Central memory CD4-positive, alpha-beta T cell (primary cell): ENCODE measurements at regions not wholly inside any gene's neighbourhood (a gene's known extent, or its start where the extent isn't known, plus 50 kb on each side); places are given as distances from the start of the nearest gene placed in this dataset.
"Not testable (repeated sequence)": the region's sequence is repeated elsewhere in the genome, so short reads cannot be mapped to it uniquely, and the experiment has no call there.

Experiments
- DNase-seq: peaks from one replicate; pipeline ENCODE4 v3.0.0; 2022

DNA sequence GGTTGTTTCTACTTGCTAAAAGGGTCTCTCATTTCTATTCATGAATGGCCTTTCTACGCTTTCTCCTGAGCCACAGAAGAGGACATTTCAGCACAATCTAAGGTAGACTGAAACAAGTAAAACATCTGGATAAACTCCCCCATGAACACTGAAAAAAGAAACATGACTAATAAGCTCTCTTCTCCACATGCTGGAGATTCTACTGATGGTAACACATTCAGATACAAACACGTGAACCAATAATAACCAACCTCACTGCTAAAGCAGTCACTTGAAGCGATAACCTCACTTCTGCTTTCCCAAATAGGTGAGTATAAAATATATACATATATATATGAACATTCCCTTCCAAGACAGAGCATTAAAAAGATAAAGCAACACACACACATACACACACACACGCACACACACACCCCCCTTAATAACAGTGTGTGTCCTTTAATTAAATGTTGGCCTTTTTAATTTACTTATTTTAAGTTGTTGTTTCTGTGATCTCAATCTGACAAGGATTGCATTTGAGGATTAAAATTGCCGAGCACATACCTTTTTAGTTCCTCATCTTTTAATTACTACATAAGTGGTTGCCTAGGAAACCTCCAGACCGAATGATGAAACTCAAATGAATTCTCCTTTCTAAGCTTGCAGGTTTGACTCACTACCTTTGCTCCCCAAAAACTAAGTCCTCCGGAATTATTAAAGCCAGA lies 292.4 kb upstream of the KLF14 start:
- no peak for DNase-seq

DNA sequence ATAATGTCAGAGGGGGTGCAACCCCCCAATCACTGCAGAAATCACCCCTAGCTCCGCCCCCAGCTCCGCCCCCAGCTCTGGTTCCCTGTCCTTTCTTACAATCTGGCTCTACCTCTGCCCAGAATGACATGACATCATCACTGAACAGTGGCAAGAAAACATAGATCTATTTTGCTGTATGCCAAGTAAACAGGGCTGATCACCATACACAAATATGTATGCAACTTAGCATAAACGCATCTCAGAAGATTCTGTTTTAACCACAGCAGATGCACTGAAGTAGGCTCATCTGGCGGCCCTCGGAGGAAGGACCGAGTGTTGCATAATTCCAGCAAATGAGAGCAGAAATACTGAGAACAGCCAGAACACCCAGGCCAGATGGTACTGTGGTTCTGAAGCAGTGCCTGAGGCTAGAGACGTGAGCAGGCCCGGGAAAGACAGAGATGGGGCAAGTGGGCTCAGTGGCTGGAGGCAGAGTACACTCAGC lies 293.3 kb upstream of the KLF14 start:
- peak; percentile 37 for DNase-seq

DNA sequence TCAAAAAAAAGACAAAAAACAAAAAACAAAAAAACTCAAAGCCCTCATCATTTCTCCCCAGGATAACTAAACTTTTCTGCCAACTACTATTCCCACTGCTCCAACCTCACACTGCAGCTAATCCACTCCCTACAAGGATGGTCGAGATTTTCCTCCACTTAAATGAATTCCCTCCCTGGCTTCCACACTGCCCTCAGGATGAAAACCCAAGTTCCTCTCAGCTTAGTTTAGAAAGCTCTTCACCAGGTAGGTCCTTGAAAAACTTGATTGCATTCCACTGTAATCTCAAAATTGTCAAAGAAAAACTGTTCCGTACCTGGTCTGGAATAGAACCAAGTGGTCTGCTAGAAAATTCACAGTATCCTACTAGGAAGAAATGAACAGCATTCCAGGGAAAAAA lies 294.3 kb upstream of the KLF14 start:
- DNase-seq: no peak

DNA sequence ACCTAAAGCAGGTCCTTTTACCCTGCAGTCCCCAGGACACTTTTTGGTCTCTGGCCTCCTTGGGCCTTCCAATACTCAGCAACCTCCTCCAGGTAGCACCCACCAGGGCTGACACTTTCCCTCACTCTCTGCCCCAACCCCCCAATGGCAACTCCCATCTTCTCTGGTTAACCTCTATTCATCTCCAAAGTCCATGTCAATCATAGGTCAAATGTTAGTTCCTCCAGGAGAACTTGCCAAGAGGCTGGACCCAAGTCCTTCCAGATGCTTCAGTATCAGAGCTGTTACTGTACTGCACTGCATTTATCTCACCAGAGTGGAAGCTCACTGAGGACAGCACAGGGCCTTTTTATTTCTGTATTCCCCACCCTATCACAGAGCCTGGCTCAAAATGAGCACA lies 295.0 kb upstream of the KLF14 start:
- DNase-seq: no peak

DNA sequence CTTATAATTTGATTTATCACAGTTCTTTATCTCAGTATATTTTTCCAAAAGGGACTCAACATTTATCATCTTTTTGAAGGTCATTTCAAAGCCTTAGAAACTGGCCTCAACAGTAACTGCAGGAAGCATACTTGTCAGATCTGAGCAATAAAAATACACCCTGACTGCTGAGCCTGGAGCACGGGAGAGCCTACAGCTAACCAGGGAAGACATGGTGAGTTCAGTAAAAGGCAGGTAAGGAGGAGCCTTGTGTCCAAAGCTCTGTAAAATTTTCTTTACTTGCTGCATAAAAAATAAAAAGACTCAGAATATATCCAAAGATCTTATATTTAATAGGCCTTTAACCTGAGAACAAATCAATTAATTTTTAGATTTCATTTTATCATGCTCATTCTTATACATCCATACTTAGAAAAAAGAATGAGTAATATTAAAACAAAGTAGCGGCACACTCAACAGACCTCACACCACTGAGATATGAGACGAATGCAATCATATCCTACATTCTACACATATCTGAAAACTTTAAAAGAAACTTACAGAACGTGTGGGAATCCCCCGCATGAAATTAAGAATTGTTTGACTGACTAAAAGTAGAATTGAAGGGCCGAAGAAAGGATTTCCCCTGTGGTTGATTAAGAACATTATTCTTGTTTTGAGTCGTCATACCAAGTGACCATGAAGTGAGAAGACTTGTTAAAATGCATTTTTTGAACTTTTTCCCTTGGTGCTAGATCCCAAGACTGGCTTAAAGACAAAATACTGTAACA lies 296.4 kb upstream of the MKLN1 start:
- no peak for DNase-seq

DNA sequence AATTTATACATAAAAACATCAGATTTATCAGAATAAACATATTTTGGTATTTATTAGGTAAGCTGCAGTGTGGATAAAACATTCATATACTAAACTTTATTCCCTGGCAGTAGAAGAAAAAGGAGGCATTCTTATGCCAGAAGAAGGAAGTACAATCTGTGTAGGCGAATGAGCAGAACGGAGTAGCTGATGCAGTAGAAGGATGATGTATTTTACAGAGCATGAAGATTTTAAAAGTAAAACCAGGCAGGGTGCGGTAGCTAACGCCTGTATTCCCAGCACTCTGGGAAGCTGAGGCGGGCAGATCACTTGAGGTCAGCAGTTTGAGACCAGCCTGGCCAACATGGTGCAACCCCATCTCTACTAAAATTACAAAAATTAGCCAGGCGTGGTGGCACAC lies 294.9 kb upstream of the MKLN1 start:
- DNase-seq: no peak

DNA sequence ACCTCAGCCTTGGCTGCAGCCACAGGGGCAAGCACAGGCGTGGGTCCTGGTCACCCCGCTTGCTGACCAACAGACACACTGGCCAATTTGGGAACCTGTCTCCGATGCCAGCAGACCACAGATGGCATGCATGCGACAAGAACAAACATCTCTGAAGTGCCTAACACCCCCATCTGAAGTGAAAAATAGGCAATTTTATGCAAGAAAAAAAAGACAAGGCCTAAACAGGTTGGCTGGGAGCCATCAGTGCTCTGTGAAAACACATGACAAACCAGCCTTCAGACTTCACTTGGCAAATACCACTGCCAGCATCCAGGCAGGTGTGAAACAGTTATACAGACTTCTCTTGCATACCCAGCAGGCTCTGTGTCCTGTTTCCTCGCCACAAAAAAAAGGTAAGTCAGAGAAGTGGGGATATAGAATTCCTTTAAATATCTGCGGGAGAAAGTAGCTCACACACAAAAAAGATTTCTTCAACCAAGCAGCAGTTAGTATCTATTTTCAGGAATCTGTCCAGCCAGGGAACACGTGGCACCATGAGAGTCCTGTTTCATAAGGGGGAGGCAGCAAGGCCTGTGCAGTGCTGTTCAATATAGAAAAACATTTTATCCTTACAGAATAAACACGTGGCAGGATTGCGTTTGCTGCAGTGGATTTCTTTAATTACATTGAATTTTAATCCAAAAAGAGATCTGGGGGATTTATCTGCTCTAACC lies 293.4 kb upstream of the MKLN1 start:
- no peak for DNase-seq

DNA sequence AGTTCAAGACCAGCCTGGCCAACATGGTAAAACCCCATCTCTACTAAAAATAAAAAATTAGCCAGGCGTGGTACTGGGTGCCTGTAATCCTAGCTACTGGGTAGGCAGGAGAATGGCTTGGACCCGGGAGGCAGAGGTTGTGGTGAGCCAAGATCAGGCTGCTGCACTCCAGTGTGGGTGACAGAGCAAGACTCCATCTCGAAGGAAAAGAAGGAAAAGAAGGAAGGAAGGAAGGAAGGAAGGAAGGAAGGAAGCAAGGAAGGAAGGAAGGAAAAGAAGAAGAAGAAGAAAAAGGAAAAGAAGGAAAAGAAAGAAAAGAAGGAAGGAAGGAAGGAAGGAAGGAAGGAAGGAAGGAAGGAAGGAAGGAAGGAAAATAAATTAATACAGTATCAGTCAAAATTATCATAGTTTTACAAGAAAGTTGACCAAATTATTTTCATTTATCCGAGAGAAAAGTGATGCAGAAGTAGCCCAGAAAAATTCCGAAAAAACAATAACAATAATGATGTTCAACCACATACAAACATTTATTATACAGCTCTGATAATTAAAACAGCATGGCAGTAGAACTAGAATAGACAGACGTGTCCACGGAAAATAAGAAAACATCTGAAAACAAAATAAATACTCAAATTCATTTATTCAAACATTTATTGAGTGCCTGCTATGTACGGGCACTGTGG lies 292.4 kb upstream of the MKLN1 start:
- DNase-seq: no peak

DNA sequence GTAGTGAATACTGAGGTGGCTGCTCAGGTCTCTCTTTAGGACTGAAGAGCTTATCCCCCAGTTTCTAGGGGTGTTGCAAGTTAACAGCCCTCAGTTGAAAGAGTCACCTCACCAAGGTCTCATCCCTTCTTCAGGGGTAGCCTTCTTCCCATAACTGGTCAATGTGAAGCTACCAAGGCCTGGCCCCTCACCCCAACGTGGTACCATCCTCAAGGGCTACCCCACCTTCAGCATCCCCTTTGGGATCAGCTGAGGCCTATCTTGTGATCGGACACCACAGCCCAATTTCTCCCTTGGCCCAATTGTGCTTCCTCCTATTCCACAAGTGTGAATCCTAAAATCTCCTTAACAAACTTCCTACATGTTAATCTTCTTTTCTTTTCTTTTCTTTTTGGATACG lies 289.5 kb upstream of the MKLN1 start:
- DNase-seq: no peak

DNA sequence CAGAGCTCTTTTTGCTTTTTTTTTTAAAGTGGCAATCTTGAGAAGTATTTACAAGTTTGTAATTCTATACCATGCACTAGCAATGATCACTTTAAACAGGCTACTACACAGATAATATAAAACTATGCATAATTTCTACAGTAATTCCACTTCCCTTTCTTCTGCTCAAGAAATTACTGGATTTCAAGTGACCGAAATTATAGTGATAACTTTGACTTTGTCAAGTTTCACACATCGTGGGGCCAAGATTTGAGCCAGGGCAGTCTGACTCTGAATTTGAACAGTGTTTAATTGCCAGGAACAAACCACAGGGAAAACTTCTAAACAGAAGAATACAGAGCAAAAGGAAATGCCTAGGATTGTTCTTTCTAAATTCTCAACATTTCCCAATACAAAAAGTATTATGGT lies 288.3 kb upstream of the MKLN1 start:
- DNase-seq: no peak

DNA sequence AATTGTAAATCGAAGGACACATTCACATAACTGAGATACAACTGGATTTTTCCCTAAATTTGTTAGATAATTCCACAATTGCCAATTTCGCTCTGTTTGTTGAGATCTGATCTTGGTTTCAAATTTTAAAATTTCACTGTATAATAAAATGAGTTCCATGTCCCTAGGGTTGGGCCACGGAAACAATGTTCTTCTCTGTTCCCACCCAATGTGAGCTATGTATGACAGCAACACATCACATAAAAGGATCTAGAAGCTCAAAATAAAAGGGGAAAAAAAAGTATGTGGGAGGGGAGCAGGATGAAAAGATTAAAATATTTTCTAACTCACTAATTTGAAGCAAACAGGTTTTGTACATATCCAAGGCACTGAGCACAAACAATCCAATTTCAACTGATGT lies 287.8 kb upstream of the MKLN1 start:
- no peak for DNase-seq

DNA sequence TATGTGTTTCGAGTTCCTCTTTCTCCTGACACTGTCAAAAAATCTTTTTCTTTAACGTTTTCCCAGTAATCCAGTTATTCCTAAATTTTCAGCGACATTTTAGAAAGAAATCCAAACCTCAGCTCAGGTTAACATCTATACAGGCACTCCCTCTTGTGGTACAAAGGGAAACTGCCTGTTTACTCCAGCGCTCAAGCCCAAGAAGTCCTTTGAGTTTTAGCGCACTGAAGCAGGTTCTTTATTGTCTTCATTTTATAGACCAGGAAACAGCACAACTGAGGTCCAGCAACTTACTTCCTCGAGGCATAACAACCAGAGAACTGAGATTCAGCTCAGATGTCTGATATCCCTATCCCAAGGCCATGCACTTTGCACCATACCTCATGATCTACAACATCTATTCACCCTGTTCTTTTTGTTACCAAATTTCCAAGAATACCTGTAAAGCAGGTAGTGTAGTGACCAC lies 287.2 kb upstream of the MKLN1 start:
- DNase-seq: peak; percentile 53

DNA sequence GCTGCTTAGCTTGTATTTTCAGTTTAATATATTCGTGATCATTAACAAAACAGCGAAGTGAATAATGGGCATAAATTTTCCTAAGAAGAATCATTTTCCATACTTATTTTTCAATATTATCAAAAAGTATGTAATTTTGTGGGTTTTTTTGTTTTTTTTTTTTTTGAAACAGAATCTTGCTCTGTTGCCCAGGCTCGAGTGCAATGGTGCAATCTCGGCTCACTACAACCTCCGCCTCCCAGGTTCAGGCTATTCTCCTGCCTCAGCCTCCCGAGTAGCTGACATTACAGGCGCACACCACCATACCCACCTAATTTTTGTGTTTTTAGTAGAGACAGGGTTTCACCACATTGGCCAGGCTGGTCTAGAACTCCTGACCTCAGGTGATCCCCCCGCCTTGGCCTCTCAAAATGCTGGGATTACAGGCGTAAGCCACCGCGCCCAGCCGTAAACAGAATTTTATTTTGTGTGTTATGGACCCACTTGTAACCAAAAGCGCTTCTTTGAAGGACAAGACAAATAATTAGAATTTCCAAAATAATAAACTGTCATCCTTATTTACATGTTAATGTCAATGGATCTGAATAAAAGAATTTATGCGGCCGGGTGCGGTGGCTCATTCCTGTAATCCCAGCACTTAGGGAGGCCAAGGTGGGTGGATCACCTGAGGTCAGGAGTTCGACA lies 286.5 kb upstream of the MKLN1 start:
- not testable (repeated sequence) for DNase-seq

DNA sequence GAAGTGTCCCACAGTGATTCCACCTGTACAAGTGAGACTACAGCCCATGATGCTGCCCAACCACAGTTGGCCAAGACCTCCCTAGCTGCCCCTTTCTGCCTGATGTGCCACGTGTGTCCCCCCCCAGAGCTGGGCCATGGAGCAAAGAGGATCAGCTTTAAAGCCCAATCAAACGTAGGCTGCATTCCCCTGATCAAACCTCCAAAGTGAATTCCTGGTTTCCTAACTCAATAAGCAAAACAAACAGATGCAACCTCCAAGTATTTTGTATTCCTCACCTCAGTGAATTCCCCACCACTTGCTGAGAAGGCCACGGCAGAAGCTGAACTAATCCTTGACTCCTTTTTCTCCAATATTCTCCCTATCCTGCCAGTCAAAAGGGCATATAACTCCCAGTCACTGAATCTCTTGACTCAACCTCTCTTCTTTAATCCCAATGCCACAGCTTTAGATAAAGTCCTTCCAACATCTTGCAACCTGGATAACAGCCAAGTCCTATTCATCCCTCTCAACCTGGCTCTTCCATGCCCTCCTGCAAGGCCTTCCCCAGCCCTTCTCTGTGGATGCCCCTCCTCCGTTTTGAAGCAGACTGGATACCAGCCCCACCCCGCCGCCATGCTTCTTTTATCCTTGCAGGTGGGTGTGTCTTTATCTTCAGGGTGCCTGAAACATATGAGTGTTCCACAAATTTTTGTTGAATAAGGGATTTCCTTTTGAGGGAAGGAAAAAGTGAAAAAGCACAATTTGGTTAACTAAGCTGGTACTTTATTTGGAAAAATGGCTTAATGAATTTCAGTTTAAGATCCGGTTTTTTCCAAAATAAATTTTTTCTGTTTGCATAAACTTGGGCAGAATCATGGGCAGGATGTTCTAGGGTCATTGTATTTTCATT lies 285.2 kb upstream of the MKLN1 start:
- no peak for DNase-seq

DNA sequence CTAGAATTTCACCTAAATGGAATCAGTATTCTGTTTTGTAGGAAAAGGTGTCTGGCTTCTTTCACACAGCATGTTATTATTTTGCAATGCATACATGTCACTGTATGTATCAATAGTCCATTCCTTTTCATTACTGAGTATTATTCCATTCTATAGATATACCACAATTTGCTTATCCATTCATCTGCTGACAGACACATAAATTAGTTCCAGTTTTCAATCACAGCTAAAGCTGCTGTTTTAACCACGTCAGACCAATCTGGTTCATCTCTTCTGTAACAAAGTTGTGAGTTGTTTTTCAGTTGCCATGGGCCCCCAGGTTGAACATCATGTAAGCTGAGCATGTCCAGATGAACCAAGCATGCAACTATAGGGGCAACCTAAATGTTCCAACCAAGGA lies 282.1 kb upstream of the MKLN1 start:
- DNase-seq: no peak

DNA sequence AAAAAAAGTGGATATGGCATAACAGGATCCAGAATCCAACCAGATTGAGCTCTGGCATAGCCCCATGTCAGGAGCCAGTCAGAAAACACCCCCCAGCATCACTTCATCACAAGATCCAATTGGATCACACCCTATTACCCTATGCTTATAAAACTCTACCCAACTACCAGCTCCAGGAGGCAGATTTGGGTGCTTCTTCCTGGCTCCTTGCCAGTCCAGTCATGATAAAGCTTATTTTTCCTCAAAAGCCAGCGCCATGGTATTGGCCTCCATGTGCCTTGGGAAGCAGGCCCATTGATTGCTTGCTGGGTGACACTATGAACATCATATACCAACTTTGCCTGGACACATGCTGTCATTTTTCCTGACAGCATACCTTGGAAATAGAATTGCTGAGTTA lies 281.4 kb upstream of the MKLN1 start:
- DNase-seq: no peak

DNA sequence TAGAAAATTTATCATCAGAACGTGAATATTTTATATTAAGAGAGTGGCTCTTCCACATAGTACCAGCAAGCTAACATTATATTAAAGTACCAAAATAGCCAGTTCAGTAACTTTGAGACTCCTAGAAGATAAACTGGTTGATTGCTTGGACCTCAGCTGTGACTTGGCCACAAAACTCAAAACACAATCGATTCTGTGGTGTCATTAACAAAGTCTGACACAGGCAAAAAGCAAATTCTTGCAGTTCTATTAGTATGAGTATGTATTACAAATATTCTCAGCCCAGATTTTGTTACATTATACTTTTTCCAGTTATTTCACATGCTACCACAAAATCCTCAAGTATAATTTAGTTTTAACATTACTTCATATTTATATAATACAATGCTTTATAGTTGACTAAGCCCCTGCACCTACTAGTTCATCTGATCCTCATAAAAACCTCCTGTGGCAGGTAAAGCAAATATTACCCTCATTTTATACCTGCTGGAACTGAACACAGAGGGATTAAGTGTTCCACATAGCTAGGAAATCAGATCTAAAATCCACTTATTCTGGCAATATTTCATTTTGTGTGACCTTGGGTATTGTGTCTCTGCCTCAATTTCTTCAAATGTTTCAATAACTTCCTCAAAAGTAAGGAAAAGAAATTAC lies 279.9 kb upstream of the MKLN1 start:
- no peak for DNase-seq

DNA sequence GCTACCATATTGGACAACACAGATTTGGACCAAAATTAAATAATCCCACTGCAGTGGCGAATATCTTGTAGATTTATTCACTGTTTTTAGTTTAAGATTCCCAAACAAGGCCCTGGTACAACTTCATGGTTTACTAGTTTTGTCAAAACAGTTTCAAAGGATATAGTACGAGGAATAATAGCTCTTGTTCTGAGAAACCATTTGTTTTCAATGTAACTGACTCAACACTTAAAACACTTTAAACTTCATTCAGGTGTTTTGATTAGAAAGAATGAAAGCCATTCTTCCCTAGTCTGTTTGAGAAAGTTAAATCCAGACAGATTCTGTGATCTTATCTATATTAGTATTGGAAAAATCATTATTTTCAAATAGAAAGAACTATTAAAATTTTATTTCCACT lies 276.4 kb upstream of the MKLN1 start:
- DNase-seq: no peak

DNA sequence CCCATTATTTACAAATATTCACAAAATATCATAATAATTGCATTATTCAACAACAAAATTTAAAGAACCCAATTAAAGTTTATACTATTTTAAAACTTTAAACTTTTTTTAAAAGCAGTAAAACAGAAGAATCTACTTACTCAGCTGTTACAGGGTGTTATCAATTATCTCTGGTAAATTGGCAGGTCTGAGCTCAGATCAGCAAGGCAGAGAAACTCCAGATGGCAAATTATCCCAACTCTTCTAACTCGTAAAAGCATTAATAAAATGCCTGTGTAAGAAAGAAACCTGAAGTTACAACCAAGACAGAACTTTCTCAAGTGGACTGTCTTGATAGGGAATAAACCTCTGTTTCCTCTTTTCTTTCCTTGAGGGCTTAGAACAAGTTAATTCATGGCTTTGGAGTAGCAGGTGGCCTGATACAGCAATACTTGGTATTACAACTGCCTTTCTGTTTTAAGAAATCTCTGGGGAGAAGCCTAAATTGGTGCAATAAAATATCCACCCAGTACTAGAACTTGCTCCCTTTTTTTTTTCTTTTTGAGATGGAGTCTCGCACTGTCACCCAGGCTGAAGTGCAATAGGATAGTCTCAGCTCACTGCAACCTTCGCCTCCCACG lies 275.3 kb upstream of the MKLN1 start:
- DNase-seq: no peak

DNA sequence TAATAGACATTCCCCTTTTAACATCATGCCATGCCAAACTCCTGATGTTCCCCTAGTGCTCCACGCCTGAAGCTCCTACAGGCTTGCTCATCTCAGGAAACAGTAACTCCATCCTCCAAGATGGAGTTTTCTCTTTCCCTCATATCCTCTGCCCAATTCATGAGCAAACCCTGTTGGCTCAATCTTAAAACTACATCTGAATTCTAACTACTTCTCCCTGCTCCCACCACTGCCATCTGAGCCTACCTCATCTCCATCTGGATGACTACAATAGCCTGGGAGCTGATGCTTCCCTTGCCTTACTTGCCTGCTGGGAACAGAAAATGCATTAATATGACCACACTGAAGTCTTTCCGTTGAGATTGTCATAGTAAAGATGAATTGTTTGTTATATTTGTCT lies 271.7 kb upstream of the MKLN1 start:
- DNase-seq: no peak
